H1 (cell line): ENCODE measurements at regions not wholly inside any gene's neighbourhood (a gene's known extent, or its start where the extent isn't known, plus 50 kb on each side); places are given as distances from the start of the nearest gene placed in this dataset.

Source experiments
- CTCF ChIA-PET: fragments of 300-600 bp; sonication (Branson Sonifier 250); formaldehyde crosslinking; loops from one replicate; lab custom pipeline; 2021; ENCODE audit not compliant: partially characterized antibody; lab: Charles Lee
- POLR2A ChIA-PET: fragments of 300-600 bp; sonication (Branson Sonifier 250); formaldehyde crosslinking; loops from one replicate; lab custom pipeline; 2021; ENCODE audit warnings: inconsistent platforms; ENCODE audit not compliant: partially characterized antibody; lab: Charles Lee
- DNase-seq, 2 experiments: peaks; one replicate each; pipeline versions ENCODE4 v3.0.0 to v3.0.0-alpha.2; 2010 to 2022; ENCODE audit warnings: low spot score in 2 of 2, low read depth in 1 of 2, mixed read lengths in 1 of 2
- FAIRE-seq: peaks from 2 replicates; lab custom pipeline; 2011; peaks lifted over from hg19 to GRCh38; lab: Jason Lieb, UNC
- H2AFZ ChIP-seq: 2 replicates; pipeline ENCODE4 v1.8.1; 2012; ENCODE audit warnings: low read length, inconsistent platforms
- H2AK5ac ChIP-seq: 2 replicates; pipeline ENCODE4 v1.6.1; 2013; ENCODE audit warnings: low read depth, low read length
- H2BK120ac ChIP-seq: replicated peaks from 2 replicates; pipeline ENCODE3; 2013; ENCODE audit warnings: low read depth, low read length, inconsistent platforms
- H2BK12ac ChIP-seq: 2 replicates; pipeline ENCODE4 v1.6.1; 2013; ENCODE audit warnings: low read depth, low read length
- H2BK15ac ChIP-seq: 2 replicates; pipeline ENCODE4 v1.6.1; 2013; ENCODE audit warnings: low read length
- H2BK20ac ChIP-seq: 2 replicates; pipeline ENCODE4 v1.6.1; 2013; ENCODE audit warnings: low read length
- H2BK5ac ChIP-seq: 2 replicates; pipeline ENCODE4 v1.6.1; 2013; ENCODE audit warnings: low read depth, low read length
- H3K14ac ChIP-seq: 2 replicates; pipeline ENCODE4 v1.6.1; 2013; ENCODE audit warnings: inconsistent platforms; ENCODE audit not compliant: insufficient read length
- H3K18ac ChIP-seq: 2 replicates; pipeline ENCODE4 v1.6.1; 2013; ENCODE audit warnings: low read length; ENCODE audit errors: extremely low read depth
- H3K23ac ChIP-seq: 2 replicates; pipeline ENCODE4 v1.6.1; 2013; ENCODE audit warnings: inconsistent platforms; ENCODE audit not compliant: insufficient read length
- H3K23me2 ChIP-seq: 2 replicates; pipeline ENCODE4 v1.6.1; 2013; ENCODE audit warnings: low read depth, low read length
- H3K27ac ChIP-seq: 2 replicates; pipeline ENCODE4 v1.6.1; 2011; ENCODE audit warnings: low read depth, low read length, inconsistent platforms
- H3K27me3 ChIP-seq, 4 experiments: replicated peaks in 1 of 4; 1 replicate in 1 of 4; 2 replicates in 3 of 4; pipeline versions ENCODE4 v1.6.1 to v1.8.1; 2011 to 2013; ENCODE audit warnings: low read length in 3 of 4, mild to moderate bottlenecking in 3 of 4, inconsistent platforms in 2 of 4, mixed read lengths in 2 of 4, moderate library complexity in 1 of 4; ENCODE audit not compliant: control insufficient read depth in 3 of 4, insufficient read depth in 3 of 4; ENCODE audit errors: extremely low read depth in 1 of 4
- H3K36me3 ChIP-seq, 4 experiments: 2 replicates each; pipeline versions ENCODE4 v1.6.1 to v1.8.1; 2011 to 2013; ENCODE audit warnings: mild to moderate bottlenecking in 4 of 4, low read length in 3 of 4, moderate library complexity in 2 of 4, control low read depth in 1 of 4, inconsistent platforms in 1 of 4; ENCODE audit not compliant: insufficient read depth in 4 of 4, control insufficient read depth in 2 of 4
- H3K4ac ChIP-seq: replicated peaks from 2 replicates; pipeline ENCODE3; 2013; ENCODE audit warnings: low read length, low read depth, mixed read lengths, inconsistent platforms; ENCODE audit not compliant: insufficient read length
- H3K4me1 ChIP-seq, 4 experiments: replicated peaks in 1 of 4; 1 replicate in 1 of 4; 2 replicates in 3 of 4; pipeline versions ENCODE4 v1.6.1 to v1.8.1; 2011 to 2013; ENCODE audit warnings: low read length in 3 of 4, inconsistent platforms in 2 of 4, mixed read lengths in 1 of 4; ENCODE audit not compliant: insufficient read depth in 4 of 4, control insufficient read depth in 3 of 4
- H3K4me2 ChIP-seq, 2 experiments: 2 replicates each; pipeline versions ENCODE4 v1.6.1 to v1.8.1; 2011 to 2013; ENCODE audit warnings: low read depth in 2 of 2, low read length in 2 of 2, control low read depth in 1 of 2, inconsistent platforms in 1 of 2, mild to moderate bottlenecking in 1 of 2; ENCODE audit not compliant: insufficient read depth in 1 of 2
- H3K4me3 ChIP-seq, 4 experiments: fragments of 200-600, 300-600 bp in 1 of 4; sonication (generic), shearing (Covaris generic), sonication (Bioruptor Twin) in 1 of 4; 2 replicates each; pipeline versions ENCODE4 v1.5.1 to v1.8.1; 2011 to 2016; ENCODE audit warnings: low read length in 4 of 4, low read depth in 3 of 4, control low read depth in 2 of 4, inconsistent platforms in 2 of 4, mild to moderate bottlenecking in 2 of 4, mixed read lengths in 1 of 4, moderate library complexity in 1 of 4; ENCODE audit not compliant: insufficient read depth in 2 of 4; ENCODE audit errors: extremely low read depth in 1 of 4
- H3K56ac ChIP-seq: replicated peaks from 2 replicates; pipeline ENCODE3; 2013; ENCODE audit warnings: low read depth, mild to moderate bottlenecking, mixed read lengths, low read length, inconsistent platforms; ENCODE audit not compliant: insufficient read length
- H3K79me1 ChIP-seq: 2 replicates; pipeline ENCODE4 v1.6.1; 2013; ENCODE audit warnings: low read depth, low read length, control low read depth
- H3K79me2 ChIP-seq, 2 experiments: 2 replicates each; pipeline versions ENCODE4 v1.6.1 to v1.8.1; 2012 to 2013; ENCODE audit warnings: low read length in 2 of 2, mild to moderate bottlenecking in 2 of 2, inconsistent platforms in 1 of 2; ENCODE audit not compliant: insufficient read depth in 2 of 2, control insufficient read depth in 1 of 2
- H3K9ac ChIP-seq, 4 experiments: replicated peaks in 1 of 4; 1 replicate in 1 of 4; 2 replicates in 3 of 4; pipeline versions ENCODE4 v1.6.1 to v1.8.1; 2011 to 2013; ENCODE audit warnings: low read depth in 3 of 4, low read length in 3 of 4, control low read depth in 2 of 4, mild to moderate bottlenecking in 2 of 4, moderate library complexity in 2 of 4, inconsistent platforms in 1 of 4; ENCODE audit errors: extremely low read depth in 1 of 4
- H3K9me3 ChIP-seq, 2 experiments: 2 replicates each; pipeline versions ENCODE4 v1.6.1 to v1.8.1; 2012 to 2013; ENCODE audit warnings: mild to moderate bottlenecking in 2 of 2, moderate library complexity in 2 of 2, control low read depth in 1 of 2, inconsistent platforms in 1 of 2, low read depth in 1 of 2, low read length in 1 of 2, mixed read lengths in 1 of 2; ENCODE audit not compliant: insufficient read depth in 2 of 2
- H4K20me1 ChIP-seq, 2 experiments: replicated peaks in 1 of 2; 2 replicates each; pipeline versions ENCODE3 to v1.8.1; 2011 to 2013; ENCODE audit warnings: inconsistent platforms in 2 of 2, low read length in 2 of 2, mild to moderate bottlenecking in 1 of 2; ENCODE audit not compliant: insufficient read depth in 2 of 2, control insufficient read depth in 1 of 2
- H4K5ac ChIP-seq: 2 replicates; pipeline ENCODE4 v1.6.1; 2013; ENCODE audit warnings: low read length, low read depth, mixed read lengths, inconsistent platforms; ENCODE audit not compliant: insufficient read length
- H4K8ac ChIP-seq: 2 replicates; pipeline ENCODE4 v1.8.0; 2013; ENCODE audit warnings: mild to moderate bottlenecking, moderate library complexity, low read length, inconsistent platforms; ENCODE audit not compliant: insufficient read depth; ENCODE audit errors: extremely low read depth
- H4K91ac ChIP-seq: replicated peaks from 2 replicates; pipeline ENCODE3; 2013; ENCODE audit warnings: low read length, mixed read lengths, inconsistent platforms; ENCODE audit not compliant: insufficient read length
- FOSL1 ChIP-seq: IDR thresholded peaks from 2 replicates; pipeline ENCODE4 v1.6.1; 2011; ENCODE audit warnings: mild to moderate bottlenecking, low read depth, low read length, moderate library complexity; ENCODE audit not compliant: insufficient read depth
- GTF2F1 ChIP-seq: IDR thresholded peaks from 2 replicates; pipeline ENCODE4 v1.6.1; 2012; ENCODE audit warnings: low read depth, low read length, improper control_type of control experiment, borderline replicate concordance
- RBBP5 ChIP-seq: IDR thresholded peaks from 2 replicates; pipeline ENCODE4 v1.7.1; 2012; ENCODE audit warnings: low read depth, mild to moderate bottlenecking, inconsistent platforms, low read length, moderate library complexity, borderline replicate concordance
- SP2 ChIP-seq: IDR thresholded peaks from 2 replicates; pipeline ENCODE4 v1.6.1; 2012; ENCODE audit warnings: mild to moderate bottlenecking, low read length, inconsistent platforms
- TBP ChIP-seq: IDR thresholded peaks from 2 replicates; pipeline ENCODE4 v1.6.1; 2011; ENCODE audit warnings: low read depth, low read length, improper control_type of control experiment
- WGBS, 2 experiments: shearing (Covaris generic) in 1 of 2; methylation state at CpG; one replicate each; pipeline versions ENCODE4 v1.1.6 to v1.1.7; 2013 to 2015; ENCODE audit warnings: low lambda C conversion rate in 2 of 2, mixed read lengths in 2 of 2, inconsistent platforms in 1 of 2, low coverage in 1 of 2, missing lambda C conversion rate in 1 of 2; ENCODE audit not compliant: insufficient replicate concordance in 2 of 2, insufficient coverage in 1 of 2, insufficient read length in 1 of 2; ENCODE audit errors: extremely low coverage in 1 of 2, missing lambda C conversion rate in 1 of 2; 5-methylcytosine and 5-hydroxymethylcytosine counted together

DNA sequence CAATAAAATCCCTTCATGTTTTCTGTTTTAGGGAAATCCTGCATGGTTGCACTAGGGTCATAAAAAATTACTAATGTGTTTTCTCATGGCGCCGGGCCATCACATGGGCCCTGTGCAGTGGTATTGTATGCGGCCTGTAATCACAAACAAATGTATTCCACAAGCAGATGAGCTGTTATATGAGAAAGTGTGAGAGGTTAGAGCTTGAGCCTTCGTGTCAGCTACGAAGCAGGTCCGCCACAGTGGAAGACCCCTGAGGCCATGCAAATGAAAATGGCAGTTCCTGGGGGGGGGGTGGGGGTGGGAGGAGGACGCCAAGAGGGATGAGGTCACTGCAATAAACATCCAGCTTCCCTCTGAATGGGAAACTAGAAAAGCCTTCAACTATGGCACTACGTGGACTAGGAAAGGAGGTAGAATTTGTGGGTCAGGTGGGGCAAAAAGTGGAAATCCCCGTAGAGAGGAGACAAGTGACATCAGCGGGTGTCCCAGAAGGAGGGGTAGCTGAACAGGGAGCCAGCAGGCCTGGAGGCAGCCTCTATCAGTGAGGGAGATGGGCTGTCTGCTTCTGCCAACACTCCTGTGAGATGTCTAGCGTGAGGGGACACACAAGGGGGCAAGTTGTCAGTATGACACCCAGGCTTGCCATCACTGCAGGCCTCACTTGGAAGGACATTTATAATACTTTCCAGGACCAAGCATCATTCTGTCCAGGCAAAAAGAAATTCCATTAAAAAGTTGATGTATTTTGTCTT, 130.3 kb upstream of the CTAGE1 start:
- FAIRE-seq: no peak
- Histone ChIP-seq H3K27ac (no peak overlapping the region), H2BK15ac (no peak overlapping the region), H2BK20ac (no peak overlapping the region), H3K27me3 (no peaks in the 10 kb centered on the region), H2BK120ac (no peak overlapping the region), H2AK5ac (no peak overlapping the region), H3K9ac (no peak overlapping the region), H3K36me3 (no peaks in the 10 kb centered on the region), H4K20me1 (no peaks in the 10 kb centered on the region), H3K79me2 (no peaks in the 10 kb centered on the region), H2AFZ (no peak overlapping the region), H2BK12ac (no peak overlapping the region), H3K18ac (no peak overlapping the region), H3K9me3 (no peaks in the 10 kb centered on the region), H3K4me2 (no peak overlapping the region), H3K56ac (no peak overlapping the region), H3K4ac (no peak overlapping the region), H3K4me3 (no peak overlapping the region), H3K79me1 (no peaks in the 10 kb centered on the region), H4K8ac (no peak overlapping the region), H3K14ac (no peak overlapping the region), H4K91ac (no peak overlapping the region), H3K23me2 (no peaks in the 10 kb centered on the region), H3K4me1 (0 out of 7 replicates have a peak, but pooled peaks cover 0 to 2% (median 0%) of the 10 kb centered on the region in 4 experiments), H3K23ac (no peak overlapping the region), H4K5ac (no peak overlapping the region), H2BK5ac (no peak overlapping the region)
- WGBS, 2 experiments: 89% methylated on average over 10 of the region's 11 CpGs; no CpG with 5 or more reads in 1 of the 2 experiments
- TF ChIP-seq GTF2F1 (no peak), RBBP5 (no peak), FOSL1 (no peak), SP2 (no peak), TBP (no peak)
- CTCF ChIA-PET: no interaction called here
- DNase-seq: no peak
- POLR2A ChIA-PET: no interaction called here
